Common myeloid progenitor, CD34-positive (primary cell): ENCODE measurements at regions not wholly inside any gene's neighbourhood (a gene's known extent, or its start where the extent isn't known, plus 50 kb on each side); places are given as distances from the start of the nearest gene placed in this dataset.

Experiments
- CTCF ChIA-PET: fragments of 350-600 bp; sonication (Branson Sonifier 250); formaldehyde crosslinking; loops from one replicate; lab custom pipeline; 2021; ENCODE audit warnings: antibody characterized with exemption; lab: Charles Lee
- POLR2A ChIA-PET: fragments of 350-600 bp; sonication (Branson Sonifier 250); formaldehyde crosslinking; loops from one replicate; lab custom pipeline; 2021; ENCODE audit warnings: antibody characterized with exemption; lab: Charles Lee
- DNase-seq, 3 donors: peaks; one replicate each; pipeline versions ENCODE4 v3.0.0 to v3.0.0-alpha.2; 2013
- H3K27ac ChIP-seq, 2 experiments: 1 replicate in 1 of 2; 2 replicates in 1 of 2; pipeline ENCODE4 v1.7.0; 2013; ENCODE audit warnings: inconsistent platforms in 2 of 2, low read length in 2 of 2, mild to moderate bottlenecking in 2 of 2, low read depth in 1 of 2, moderate library complexity in 1 of 2; ENCODE audit not compliant: severe bottlenecking in 2 of 2, insufficient read depth in 1 of 2, poor library complexity in 1 of 2
- H3K27me3 ChIP-seq, 5 experiments: replicated peaks in 2 of 5; 1 replicate in 3 of 5; 2 replicates in 2 of 5; pipeline versions ENCODE4 v1.6.1 to v1.7.0; 2013; ENCODE audit warnings: low read length in 4 of 5, mild to moderate bottlenecking in 2 of 5, moderate library complexity in 2 of 5, inconsistent platforms in 1 of 5; ENCODE audit not compliant: insufficient read depth in 5 of 5, control insufficient read depth in 4 of 5
- H3K36me3 ChIP-seq, 4 experiments: 1 replicate in 2 of 4; 2 replicates in 2 of 4; pipeline versions ENCODE4 v1.6.1 to v1.7.0; 2013; ENCODE audit warnings: low read length in 3 of 4, control low read depth in 1 of 4, mild to moderate bottlenecking in 1 of 4; ENCODE audit not compliant: control insufficient read depth in 4 of 4, insufficient read depth in 4 of 4
- H3K4me1 ChIP-seq, 4 experiments: 1 replicate in 3 of 4; 2 replicates in 1 of 4; pipeline versions ENCODE4 v1.6.1 to v1.7.1; 2013; ENCODE audit warnings: low read length in 3 of 4, mild to moderate bottlenecking in 3 of 4, control low read depth in 1 of 4, inconsistent platforms in 1 of 4, moderate library complexity in 1 of 4; ENCODE audit not compliant: control insufficient read depth in 4 of 4, insufficient read depth in 4 of 4; ENCODE audit errors: control extremely low read depth in 1 of 4
- H3K4me3 ChIP-seq, 7 experiments: 1 replicate in 4 of 7; 2 replicates in 3 of 7; pipeline versions ENCODE4 v1.5.1 to v1.7.0; 2013; ENCODE audit warnings: mild to moderate bottlenecking in 7 of 7, low read length in 6 of 7, moderate library complexity in 6 of 7, inconsistent platforms in 2 of 7, low read depth in 2 of 7, control low read depth in 1 of 7; ENCODE audit not compliant: insufficient read depth in 4 of 7, control insufficient read depth in 1 of 7; ENCODE audit errors: extremely low read depth in 1 of 7
- H3K9me3 ChIP-seq, 5 experiments: 1 replicate in 4 of 5; 2 replicates in 1 of 5; pipeline versions ENCODE4 v1.6.1 to v1.7.1; 2013; ENCODE audit warnings: low read length in 4 of 5, mild to moderate bottlenecking in 2 of 5, inconsistent platforms in 1 of 5, low read depth in 1 of 5, moderate library complexity in 1 of 5; ENCODE audit not compliant: control insufficient read depth in 4 of 5, insufficient read depth in 2 of 5; ENCODE audit errors: control extremely low read depth in 1 of 5
- WGBS: methylation state at CpG from one replicate; pipeline ENCODE4 v1.1.5; 2013; ENCODE audit not compliant: insufficient coverage; 5-methylcytosine and 5-hydroxymethylcytosine counted together

GRCh38 chr13:85592211-85592610 lies 207.0 kb downstream of the SLITRK6 start:
- ChIA-PET POLR2A (no interaction called here), CTCF (no interaction called here)
- WGBS, result 57% methylated on average over 1 of the region's 2 CpGs

GRCh38 chr13:85590231-85590931 lies 208.8 kb downstream of the SLITRK6 start:
- no peak overlapping the region for H3K4me3 ChIP-seq
- no peaks in the 10 kb centered on the region for H3K4me1 ChIP-seq
- no peaks in the 10 kb centered on the region for H3K36me3 ChIP-seq
- H3K27me3 ChIP-seq, result no peaks in the 10 kb centered on the region
- peaks cover 0 to 4% (median 0%) of the 10 kb centered on the region in 5 experiments for H3K9me3 ChIP-seq
- 100% methylated on average over 1 of the region's 2 CpGs for WGBS
- ChIA-PET CTCF (no interaction called here), POLR2A (no interaction called here)
- DNase-seq, result no peak
- no peak overlapping the region for H3K27ac ChIP-seq

More at GRCh38 chr13:85592211-85592610, 207.0 kb downstream of the SLITRK6 start:
- Histone ChIP-seq H3K27ac (no peak overlapping the region), H3K36me3 (no peaks in the 10 kb centered on the region), H3K9me3 (no peaks in the 10 kb centered on the region), H3K4me1 (no peaks in the 10 kb centered on the region), H3K27me3 (no peaks in the 10 kb centered on the region), H3K4me3 (no peak overlapping the region)
- DNase-seq, result no peak

- Histone ChIP-seq H3K9me3 (peaks cover 0 to 6% (median 0%) of the 10 kb centered on the region in 5 experiments), H3K27me3 (no peaks in the 10 kb centered on the region), H3K4me3 (no peak overlapping the region), H3K4me1 (no peaks in the 10 kb centered on the region), H3K36me3 (no peaks in the 10 kb centered on the region), H3K27ac (no peak overlapping the region)
- ChIA-PET POLR2A (no interaction called here), CTCF (no interaction called here)
- DNase-seq, result no peak
- 100% methylated on average over 5 of the region's 5 CpGs for WGBS
These were observed 210.2 kb downstream of the SLITRK6 start for GRCh38 chr13:85589021-85589420.

- ChIA-PET POLR2A (no interaction called here), CTCF (no interaction called here)
- Histone ChIP-seq H3K4me1 (no peaks in the 10 kb centered on the region), H3K27me3 (no peaks in the 10 kb centered on the region), H3K27ac (no peak overlapping the region), H3K9me3 (peaks cover 0 to 6% (median 0%) of the 10 kb centered on the region in 5 experiments), H3K4me3 (no peak overlapping the region), H3K36me3 (no peaks in the 10 kb centered on the region)
- 100% methylated on average over 1 of the region's 3 CpGs for WGBS
- DNase-seq, result no peak
These were observed 210.9 kb downstream of the SLITRK6 start for GRCh38 chr13:85588359-85588758.

GRCh38 chr13:85586856-85587255 lies 212.4 kb downstream of the SLITRK6 start:
- DNase-seq, result no peak
- Histone ChIP-seq H3K4me1 (no peaks in the 10 kb centered on the region), H3K27me3 (no peaks in the 10 kb centered on the region), H3K27ac (no peak overlapping the region), H3K36me3 (no peaks in the 10 kb centered on the region), H3K9me3 (peaks cover 0 to 6% (median 0%) of the 10 kb centered on the region in 5 experiments), H3K4me3 (no peak overlapping the region)
- ChIA-PET POLR2A (no interaction called here), CTCF (no interaction called here)

- Histone ChIP-seq H3K4me1 (no peaks in the 10 kb centered on the region), H3K36me3 (no peaks in the 10 kb centered on the region), H3K27ac (no peak overlapping the region), H3K4me3 (no peak overlapping the region), H3K9me3 (peaks cover 0 to 6% (median 0%) of the 10 kb centered on the region in 5 experiments), H3K27me3 (no peaks in the 10 kb centered on the region)
- CTCF ChIA-PET, result no interaction called here
- 100% methylated on average over 1 of the region's 1 CpG for WGBS
- no peak for DNase-seq
- POLR2A ChIA-PET, result no interaction called here
These were observed 212.8 kb downstream of the SLITRK6 start for GRCh38 chr13:85586422-85586831.

- no peaks in the 10 kb centered on the region for H3K27me3 ChIP-seq
- peak in 2 of 3 donors; percentile 10 to 11 for DNase-seq
- H3K36me3 ChIP-seq, result no peaks in the 10 kb centered on the region
- POLR2A ChIA-PET, result no interaction called here
- CTCF ChIA-PET, result no interaction called here
- peaks cover 0 to 6% (median 0%) of the 10 kb centered on the region in 5 experiments for H3K9me3 ChIP-seq
- no peak overlapping the region for H3K27ac ChIP-seq
- no peak overlapping the region for H3K4me3 ChIP-seq
- WGBS, result 100% methylated on average over 1 of the region's 1 CpG
- no peaks in the 10 kb centered on the region for H3K4me1 ChIP-seq
These were observed 216.3 kb downstream of the SLITRK6 start for GRCh38 chr13:85582890-85583289.
